Astrocyte (in vitro differentiated cells and primary cell): ENCODE measurements at regions not wholly inside any gene's neighbourhood (a gene's known extent, or its start where the extent isn't known, plus 50 kb on each side); places are given as distances from the start of the nearest gene placed in this dataset.

ENCODE experiments used
- DNase-seq: peaks from one replicate; pipeline ENCODE4 v3.0.0-alpha.2; 2010; ENCODE audit warnings: low read depth
- FAIRE-seq: peaks from 2 replicates; lab custom pipeline; 2011; peaks lifted over from hg19 to GRCh38; lab: Jason Lieb, UNC
- H2AFZ ChIP-seq: 2 replicates; pipeline ENCODE4 v1.6.0; 2012; ENCODE audit warnings: low read depth, low read length, inconsistent platforms
- H3K27ac ChIP-seq: 2 replicates; pipeline ENCODE4 v1.5.1; 2011; ENCODE audit warnings: low read depth, low read length, inconsistent platforms
- H3K27me3 ChIP-seq: 2 replicates; pipeline ENCODE4 v1.6.0; 2011; ENCODE audit warnings: low read length, inconsistent platforms; ENCODE audit not compliant: insufficient read depth
- H3K36me3 ChIP-seq: 2 replicates; pipeline ENCODE4 v1.5.1; 2011; ENCODE audit warnings: low read length, inconsistent platforms; ENCODE audit not compliant: insufficient read depth
- H3K4me1 ChIP-seq: 2 replicates; pipeline ENCODE4 v1.5.1; 2011; ENCODE audit warnings: low read length, inconsistent platforms; ENCODE audit not compliant: insufficient read depth
- H3K4me2 ChIP-seq: 2 replicates; pipeline ENCODE4 v1.6.0; 2012; ENCODE audit warnings: low read length, inconsistent platforms
- H3K4me3 ChIP-seq: 2 replicates; pipeline ENCODE4 v1.5.1; 2011; ENCODE audit warnings: low read depth, mild to moderate bottlenecking, low read length, inconsistent platforms; ENCODE audit not compliant: insufficient read depth
- H3K79me2 ChIP-seq: 2 replicates; pipeline ENCODE4 v1.6.0; 2012; ENCODE audit warnings: mild to moderate bottlenecking, low read length, inconsistent platforms; ENCODE audit not compliant: insufficient read depth
- H3K9ac ChIP-seq: 2 replicates; pipeline ENCODE4 v1.6.0; 2012; ENCODE audit warnings: mild to moderate bottlenecking, low read length, inconsistent platforms
- H3K9me3 ChIP-seq: 2 replicates; pipeline ENCODE4 v1.5.1; 2012; ENCODE audit warnings: low read depth, mild to moderate bottlenecking, low read length, inconsistent platforms; ENCODE audit not compliant: insufficient read depth
- H4K20me1 ChIP-seq: 2 replicates; pipeline ENCODE4 v1.6.0; 2012; ENCODE audit warnings: low read length, inconsistent platforms; ENCODE audit not compliant: insufficient read depth
- H3K27ac Mint-ChIP-seq: one replicate; pipeline ENCODE4 v1.8.0; 2021; ENCODE audit warnings: mild to moderate bottlenecking, mixed read lengths; ENCODE audit not compliant: unreplicated experiment
- H3K27me3 Mint-ChIP-seq: one replicate; pipeline ENCODE4 v1.8.0; 2021; ENCODE audit warnings: low read depth, mixed read lengths; ENCODE audit not compliant: unreplicated experiment
- H3K36me3 Mint-ChIP-seq: one replicate; pipeline ENCODE4 v1.8.0; 2021; ENCODE audit warnings: low read depth, mixed read lengths; ENCODE audit not compliant: unreplicated experiment
- H3K4me1 Mint-ChIP-seq: one replicate; pipeline ENCODE4 v1.8.0; 2021; ENCODE audit warnings: low read depth, mixed read lengths; ENCODE audit not compliant: unreplicated experiment
- H3K4me3 Mint-ChIP-seq: one replicate; pipeline ENCODE4 v1.8.0; 2021; ENCODE audit warnings: mild to moderate bottlenecking, moderate library complexity, mixed read lengths; ENCODE audit not compliant: unreplicated experiment
- H3K9me3 Mint-ChIP-seq: one replicate; pipeline ENCODE4 v1.8.0; 2021; ENCODE audit warnings: mild to moderate bottlenecking, mixed read lengths; ENCODE audit not compliant: unreplicated experiment
- CTCF ChIP-seq: IDR thresholded peaks from 2 replicates; pipeline ENCODE4 v1.5.1; 2011; ENCODE audit warnings: low read depth, mild to moderate bottlenecking, inconsistent platforms, low read length, moderate library complexity; ENCODE audit not compliant: insufficient read depth
- EZH2 ChIP-seq: IDR thresholded peaks from 2 replicates; pipeline ENCODE4 v1.6.1; 2012; ENCODE audit warnings: mild to moderate bottlenecking, low read length, inconsistent platforms; ENCODE audit not compliant: insufficient read depth

GRCh38 chr3:101954361-101954760 lies 105.0 kb downstream of the NFKBIZ start:
- Histone ChIP-seq H3K4me3 (no peak overlapping the region), H3K4me2 (no peak overlapping the region), H3K9ac (no peak overlapping the region), H3K27me3 (no peaks in the 10 kb centered on the region), H3K27ac (no peak overlapping the region), H3K9me3 (no peaks in the 10 kb centered on the region), H2AFZ (no peak overlapping the region), H3K36me3 (no peaks in the 10 kb centered on the region), H4K20me1 (no peaks in the 10 kb centered on the region), H3K79me2 (no peaks in the 10 kb centered on the region), H3K4me1 (peaks cover 5% of the 10 kb centered on the region)
- no peak for TF ChIP-seq EZH2
- no peak for TF ChIP-seq CTCF
- Mint-ChIP-seq H3K9me3 (no peaks in the 10 kb centered on the region), H3K36me3 (no peaks in the 10 kb centered on the region), H3K4me3 (no peak overlapping the region), H3K27ac (no peak overlapping the region), H3K4me1 (peaks cover 13% of the 10 kb centered on the region), H3K27me3 (no peaks in the 10 kb centered on the region)
- FAIRE-seq, result no peak
- DNase-seq, result no peak

GRCh38 chr3:101954936-101955335 lies 105.6 kb downstream of the NFKBIZ start:
- H4K20me1 ChIP-seq, result no peaks in the 10 kb centered on the region
- no peak overlapping the region for H3K27ac Mint-ChIP-seq
- H3K9me3 Mint-ChIP-seq, result no peaks in the 10 kb centered on the region
- no peaks in the 10 kb centered on the region for H3K79me2 ChIP-seq
- no peak overlapping the region for H3K9ac ChIP-seq
- H3K27me3 Mint-ChIP-seq, result no peaks in the 10 kb centered on the region
- H3K27me3 ChIP-seq, result no peaks in the 10 kb centered on the region
- H3K36me3 ChIP-seq, result no peaks in the 10 kb centered on the region
- no peak overlapping the region for H3K4me3 ChIP-seq
- H3K27ac ChIP-seq, result no peak overlapping the region
- H3K4me3 Mint-ChIP-seq, result no peak overlapping the region
- no peaks in the 10 kb centered on the region for H3K36me3 Mint-ChIP-seq
- TF ChIP-seq CTCF (no peak), EZH2 (no peak)
- H3K4me1 ChIP-seq, result peaks cover 5% of the 10 kb centered on the region
- no peak for FAIRE-seq
- DNase-seq, result no peak
- H3K4me2 ChIP-seq, result no peak overlapping the region
- H2AFZ ChIP-seq, result no peak overlapping the region
- H3K4me1 Mint-ChIP-seq, result peaks cover 13% of the 10 kb centered on the region
- H3K9me3 ChIP-seq, result no peaks in the 10 kb centered on the region

GRCh38 chr3:101962055-101962454 lies 112.7 kb downstream of the NFKBIZ start:
- Histone ChIP-seq H3K4me1 (peaks cover 8% of the 10 kb centered on the region), H2AFZ (no peak overlapping the region), H3K4me3 (no peak overlapping the region), H3K9ac (no peak overlapping the region), H3K27ac (peak overlapping the region; percentile 4), H3K4me2 (peak overlapping the region; percentile 11), H3K79me2 (no peaks in the 10 kb centered on the region), H4K20me1 (no peaks in the 10 kb centered on the region), H3K36me3 (no peaks in the 10 kb centered on the region), H3K27me3 (no peaks in the 10 kb centered on the region), H3K9me3 (no peaks in the 10 kb centered on the region)
- peaks cover 4% of the 10 kb centered on the region for H3K9me3 Mint-ChIP-seq
- no peaks in the 10 kb centered on the region for H3K36me3 Mint-ChIP-seq
- H3K4me3 Mint-ChIP-seq, result no peak overlapping the region
- TF ChIP-seq EZH2 (no peak), CTCF (no peak)
- H3K27me3 Mint-ChIP-seq, result no peaks in the 10 kb centered on the region
- peaks cover 13% of the 10 kb centered on the region for H3K4me1 Mint-ChIP-seq
- no peak for FAIRE-seq
- no peak overlapping the region for H3K27ac Mint-ChIP-seq
- DNase-seq, result peak; percentile 88
